ENCODE measurements at regions not wholly inside any gene's neighbourhood (a gene's known extent, or its start where the extent isn't known, plus 50 kb on each side); places are given as distances from the start of the nearest gene placed in this dataset.

- Histone ChIP-seq H3K27me3 (ENCODE audit: insufficient read depth in 3 of 3, low read length in 2 of 3) (no peaks in the 10 kb centered on the region), H3K27ac (no peak overlapping the region), H3K4me1 (no peaks in the 10 kb centered on the region), H3K36me3 (ENCODE audit: insufficient read depth in 1 of 2, low read depth in 1 of 2) (no peaks in the 10 kb centered on the region), H3K9me3 (no peaks in the 10 kb centered on the region), H3K4me3 (no peak overlapping the region)
- DNase-seq: no peak
- intact Hi-C loops (cut with DNase I): no loop called here
- no peak for ATAC-seq
- WGBS, 3 donors: 56 to 71% (median 66%) methylated on average over 3 of the region's 3 CpGs
- no peak for TF ChIP-seq CTCF (IDR thresholded peaks at IDR 0.05)
Observed at GRCh38 chr1:190881064-190881463, 403.4 kb upstream of the BRINP3 start.

- Histone ChIP-seq H3K9me3 (no peaks in the 10 kb centered on the region), H3K27me3 (ENCODE audit: insufficient read depth in 3 of 3, low read length in 2 of 3) (peaks cover 0 to 2% (median 0%) of the 10 kb centered on the region in 3 donors), H3K4me1 (no peaks in the 10 kb centered on the region), H3K36me3 (ENCODE audit: insufficient read depth in 1 of 2, low read depth in 1 of 2) (no peaks in the 10 kb centered on the region), H3K4me3 (no peak overlapping the region), H3K27ac (no peak overlapping the region)
- intact Hi-C loops (cut with DNase I): no loop called here
- WGBS, 3 donors: 76 to 84% (median 78%) methylated on average over 2 of the region's 2 CpGs
- no peak for ATAC-seq
- DNase-seq: no peak
- no peak for TF ChIP-seq CTCF (IDR thresholded peaks at IDR 0.05)
Observed at GRCh38 chr1:190897233-190897632, 419.6 kb upstream of the BRINP3 start.

GRCh38 chr1:190904091-190904695 is 426.5 kb upstream of the BRINP3 start:
- no peak for ATAC-seq
- Histone ChIP-seq H3K9me3 (no peaks in the 10 kb centered on the region), H3K36me3 (ENCODE audit: insufficient read depth in 1 of 2, low read depth in 1 of 2) (no peaks in the 10 kb centered on the region), H3K27me3 (ENCODE audit: insufficient read depth in 3 of 3, low read length in 2 of 3) (no peaks in the 10 kb centered on the region), H3K27ac (no peak overlapping the region), H3K4me3 (no peak overlapping the region), H3K4me1 (no peaks in the 10 kb centered on the region)
- intact Hi-C loops (cut with DNase I): no loop called here
- 89 to 91% (median 90%) methylated on average over 2 of the region's 2 CpGs for WGBS, 3 donors
- DNase-seq: no peak
- TF ChIP-seq CTCF (IDR thresholded peaks at IDR 0.05): no peak

- Histone ChIP-seq H3K4me3 (no peak overlapping the region), H3K27me3 (ENCODE audit: insufficient read depth in 3 of 3, low read length in 2 of 3) (no peaks in the 10 kb centered on the region), H3K36me3 (ENCODE audit: insufficient read depth in 1 of 2, low read depth in 1 of 2) (no peaks in the 10 kb centered on the region), H3K4me1 (no peaks in the 10 kb centered on the region), H3K9me3 (no peaks in the 10 kb centered on the region), H3K27ac (no peak overlapping the region)
- ATAC-seq (no peak), DNase-seq (no peak)
- intact Hi-C loops (cut with DNase I): no loop called here
- no peak for TF ChIP-seq CTCF (IDR thresholded peaks at IDR 0.05)
- WGBS, 3 donors: 40 to 55% (median 46%) methylated on average over 1 of the region's 1 CpG
Observed at GRCh38 chr1:190906206-190906725, 428.6 kb upstream of the BRINP3 start.

GRCh38 chr1:190908246-190908645 is 430.6 kb upstream of the BRINP3 start:
- ATAC-seq (no peak), DNase-seq (no peak)
- Histone ChIP-seq H3K4me3 (no peak overlapping the region), H3K4me1 (no peaks in the 10 kb centered on the region), H3K36me3 (ENCODE audit: insufficient read depth in 1 of 2, low read depth in 1 of 2) (no peaks in the 10 kb centered on the region), H3K9me3 (no peaks in the 10 kb centered on the region), H3K27me3 (ENCODE audit: insufficient read depth in 3 of 3, low read length in 2 of 3) (no peaks in the 10 kb centered on the region), H3K27ac (no peak overlapping the region)
- WGBS, 3 donors: 93 to 96% (median 95%) methylated on average over 1 of the region's 1 CpG
- TF ChIP-seq CTCF (IDR thresholded peaks at IDR 0.05): no peak
- intact Hi-C loops (cut with DNase I): no loop called here

All from psoas muscle (tissue), 7 donors.